A673 (cell line): ENCODE measurements at regions not wholly inside any gene's neighbourhood (a gene's known extent, or its start where the extent isn't known, plus 50 kb on each side); places are given as distances from the start of the nearest gene placed in this dataset.

Source experiments
- CTCF ChIP-seq: fragments of 300-800, 200-600 bp; sonication (generic); conservative IDR thresholded peaks from 2 replicates; pipeline ENCODE4 v1.5.1; 2017; ENCODE audit warnings: low read depth, mild to moderate bottlenecking, antibody characterized with exemption, low read length, moderate library complexity, mixed read lengths
- EZH2 ChIP-seq: fragments of 200-600 bp; sonication (generic); IDR thresholded peaks from 2 replicates; pipeline ENCODE4 v1.6.1; 2017; ENCODE audit warnings: borderline replicate concordance, low read depth, mild to moderate bottlenecking, mixed read lengths, antibody characterized with exemption, low read length; ENCODE audit not compliant: poor library complexity, severe bottlenecking

GRCh38 chr2:37585982-37586621, 85.3 kb downstream of the CDC42EP3 start:
- TF ChIP-seq CTCF (no peak), EZH2 (no peak)
